ENCODE measurements at regions not wholly inside any gene's neighbourhood (a gene's known extent, or its start where the extent isn't known, plus 50 kb on each side); places are given as distances from the start of the nearest gene placed in this dataset.
"Not testable (repeated sequence)": the region's sequence is repeated elsewhere in the genome, so short reads cannot be mapped to it uniquely, and the experiment has no call there.

- DNase-seq: no peak
Measured at GRCh38 chr17:70323269-70323668, 153.9 kb downstream of the KCNJ2 start.

- DNase-seq: no peak
Measured at GRCh38 chr17:70324031-70324430, 154.7 kb downstream of the KCNJ2 start.

GRCh38 chr17:70327279-70327678 is 157.9 kb downstream of the KCNJ2 start:
- no peak for DNase-seq

- no peak for DNase-seq
Measured at GRCh38 chr17:70327723-70328122, 158.4 kb downstream of the KCNJ2 start.

GRCh38 chr17:70329721-70330120 is 160.4 kb downstream of the KCNJ2 start:
- DNase-seq: no peak

- DNase-seq: not testable (repeated sequence)
Measured at GRCh38 chr17:70331066-70331465, 161.7 kb downstream of the KCNJ2 start.

GRCh38 chr17:70332356-70333210 is 163.3 kb downstream of the KCNJ2 start:
- no peak for DNase-seq

GRCh38 chr17:70336411-70336810 is 167.1 kb downstream of the KCNJ2 start:
- no peak for DNase-seq

- DNase-seq: no peak
Measured at GRCh38 chr17:70338946-70339354, 169.6 kb downstream of the KCNJ2 start.

GRCh38 chr17:70343114-70343513 is 173.8 kb downstream of the KCNJ2 start:
- no peak for DNase-seq

GRCh38 chr17:70344386-70345060 is 175.2 kb downstream of the KCNJ2 start:
- no peak for DNase-seq

- no peak for DNase-seq
Measured at GRCh38 chr17:70345061-70345460, 175.7 kb downstream of the KCNJ2 start.

GRCh38 chr17:70352834-70353233 is 183.5 kb downstream of the KCNJ2 start:
- no peak for DNase-seq

GRCh38 chr17:70353408-70354092 is 184.2 kb downstream of the KCNJ2 start:
- no peak for DNase-seq

GRCh38 chr17:70355185-70355584 is 185.9 kb downstream of the KCNJ2 start:
- DNase-seq: no peak

GRCh38 chr17:70357190-70357589 is 187.9 kb downstream of the KCNJ2 start:
- no peak for DNase-seq

- DNase-seq: no peak
Measured at GRCh38 chr17:70365091-70365583, 195.8 kb downstream of the KCNJ2 start.

GRCh38 chr17:70366386-70366785 is 197.1 kb downstream of the KCNJ2 start:
- no peak for DNase-seq

GRCh38 chr17:70368011-70368410 is 198.7 kb downstream of the KCNJ2 start:
- no peak for DNase-seq

GRCh38 chr17:70369391-70369790 is 200.1 kb downstream of the KCNJ2 start:
- DNase-seq: no peak

GRCh38 chr17:70370816-70371215 is 201.5 kb downstream of the KCNJ2 start:
- DNase-seq: no peak

- DNase-seq: no peak
Measured at GRCh38 chr17:70373369-70373768, 204.0 kb downstream of the KCNJ2 start.

GRCh38 chr17:70374496-70374895 is 205.2 kb downstream of the KCNJ2 start:
- DNase-seq: no peak

All from muscle of arm (tissue), 1 donor.